IMR-90 (cell line): ENCODE measurements at regions not wholly inside any gene's neighbourhood (a gene's known extent, or its start where the extent isn't known, plus 50 kb on each side); places are given as distances from the start of the nearest gene placed in this dataset.

Source experiments
- ATAC-seq: fragments of 200-7000 bp; cut with Tn5 transposase; 2 replicates; pipeline ENCODE4 v1.9.1; 2020; ENCODE audit warnings: low read depth, mild to moderate bottlenecking, moderate library complexity
- BruUV-seq: library from RNA; stranded (reverse); fragments of 400-500 nt; replicated peaks from 2 replicates; lab custom pipeline; 2021; lab: Mats Ljungman, UMichigan
- CTCF ChIA-PET: fragments of 300-600 bp; formaldehyde crosslinking; extraction: SDS; loops from one replicate; lab custom pipeline; 2021; ENCODE audit warnings: antibody characterized with exemption; lab: Yijun Ruan, JAX
- POLR2A ChIA-PET: fragments of 300-600 bp; sonication (Branson Sonifier 250); formaldehyde crosslinking; loops from one replicate; lab custom pipeline; 2022; ENCODE audit warnings: antibody characterized with exemption; ENCODE audit not compliant: unreplicated experiment; lab: Charles Lee
- DNase-seq: peaks from one replicate; pipeline ENCODE4 v3.0.0; 2013
- H2AFZ ChIP-seq: replicated peaks from 2 replicates; pipeline ENCODE3; 2013; ENCODE audit warnings: low read length, mild to moderate bottlenecking; ENCODE audit not compliant: poor library complexity
- H2AK5ac ChIP-seq: 2 replicates; pipeline ENCODE4 v1.6.1; 2013; ENCODE audit warnings: low read depth, low read length, inconsistent platforms
- H2AK9ac ChIP-seq: replicated peaks from 2 replicates; pipeline ENCODE3; 2013; ENCODE audit warnings: mild to moderate bottlenecking, low read depth, low read length, moderate library complexity; ENCODE audit not compliant: poor library complexity
- H2BK120ac ChIP-seq: 2 replicates; pipeline ENCODE4 v1.6.1; 2013; ENCODE audit warnings: low read depth, low read length, inconsistent platforms
- H2BK15ac ChIP-seq: 3 replicates; pipeline ENCODE4 v1.6.1; 2013; ENCODE audit warnings: low read depth, low read length, inconsistent platforms
- H2BK20ac ChIP-seq: 2 replicates; pipeline ENCODE4 v1.6.1; 2013; ENCODE audit warnings: low read depth, mild to moderate bottlenecking, inconsistent platforms, low read length, moderate library complexity
- H2BK5ac ChIP-seq: 2 replicates; pipeline ENCODE4 v1.6.1; 2013; ENCODE audit warnings: mild to moderate bottlenecking, low read depth, low read length, inconsistent platforms; ENCODE audit not compliant: poor library complexity, severe bottlenecking
- H3K14ac ChIP-seq: replicated peaks from 2 replicates; pipeline ENCODE4 v1.6.1; 2013; ENCODE audit warnings: low read depth, low read length, inconsistent platforms
- H3K18ac ChIP-seq: 2 replicates; pipeline ENCODE4 v1.6.1; 2013; ENCODE audit warnings: low read depth, low read length, control low read depth
- H3K23ac ChIP-seq: 2 replicates; pipeline ENCODE4 v1.6.1; 2013; ENCODE audit warnings: low read depth, low read length, inconsistent platforms
- H3K27ac ChIP-seq: 2 replicates; pipeline ENCODE4 v1.5.1; 2013; ENCODE audit warnings: mild to moderate bottlenecking, control low read depth, low read length; ENCODE audit not compliant: insufficient read depth
- H3K27me3 ChIP-seq: 2 replicates; pipeline ENCODE4 v1.6.1; 2013; ENCODE audit warnings: low read length; ENCODE audit not compliant: control insufficient read depth, insufficient read depth
- H3K36me3 ChIP-seq: 2 replicates; pipeline ENCODE4 v1.6.1; 2013; ENCODE audit warnings: low read length, mixed read lengths; ENCODE audit not compliant: control insufficient read depth, insufficient read depth
- H3K4ac ChIP-seq: 2 replicates; pipeline ENCODE4 v1.6.1; 2013; ENCODE audit warnings: low read depth, low read length, inconsistent platforms
- H3K4me1 ChIP-seq: 2 replicates; pipeline ENCODE4 v1.6.1; 2013; ENCODE audit warnings: low read length, mixed read lengths; ENCODE audit not compliant: control insufficient read depth, insufficient read depth
- H3K4me2 ChIP-seq: 2 replicates; pipeline ENCODE4 v1.6.1; 2013; ENCODE audit warnings: low read depth, mild to moderate bottlenecking, control low read depth, low read length, moderate library complexity
- H3K4me3 ChIP-seq: 2 replicates; pipeline ENCODE4 v1.5.1; 2013; ENCODE audit warnings: low read depth, mild to moderate bottlenecking, control low read depth, low read length, moderate library complexity; ENCODE audit not compliant: insufficient read depth
- H3K56ac ChIP-seq: 2 replicates; pipeline ENCODE4 v1.6.1; 2013; ENCODE audit warnings: low read length, inconsistent platforms; ENCODE audit not compliant: insufficient read depth; ENCODE audit errors: extremely low read depth
- H3K79me1 ChIP-seq, 2 experiments: 2 replicates each; pipeline ENCODE4 v1.6.1; 2013; ENCODE audit warnings: low read length in 2 of 2, inconsistent platforms in 1 of 2, low read depth in 1 of 2
- H3K9ac ChIP-seq: 2 replicates; pipeline ENCODE4 v1.6.1; 2013; ENCODE audit warnings: low read depth, low read length, control low read depth
- H3K9me1 ChIP-seq: 2 replicates; pipeline ENCODE4 v1.6.1; 2013; ENCODE audit warnings: low read length, inconsistent platforms; ENCODE audit not compliant: insufficient read depth
- H3K9me3 ChIP-seq: 2 replicates; pipeline ENCODE4 v1.6.1; 2013; ENCODE audit warnings: low read length; ENCODE audit not compliant: control insufficient read depth, insufficient read depth
- H4K20me1 ChIP-seq: 2 replicates; pipeline ENCODE4 v1.6.1; 2013; ENCODE audit warnings: low read length, inconsistent platforms; ENCODE audit not compliant: insufficient read depth
- H4K5ac ChIP-seq: 2 replicates; pipeline ENCODE4 v1.6.1; 2013; ENCODE audit warnings: mild to moderate bottlenecking, low read depth, low read length, control low read depth
- H4K8ac ChIP-seq, 2 experiments: 2 replicates each; pipeline ENCODE4 v1.6.1; 2013; ENCODE audit warnings: low read depth in 2 of 2, low read length in 2 of 2, control low read depth in 1 of 2, inconsistent platforms in 1 of 2
- H4K91ac ChIP-seq: 2 replicates; pipeline ENCODE4 v1.6.1; 2013; ENCODE audit warnings: low read depth, low read length, inconsistent platforms; ENCODE audit not compliant: insufficient read depth
- BHLHE40 ChIP-seq: fragments of 150-350 bp; IDR thresholded peaks from 2 replicates; pipeline ENCODE4 v1.6.1; 2016; ENCODE audit warnings: mild to moderate bottlenecking, low read depth, low read length
- CEBPB ChIP-seq: IDR thresholded peaks from 2 replicates; pipeline ENCODE4 v1.6.1; 2012; ENCODE audit warnings: low read depth, low read length, improper control_type of control experiment
- CHD1 ChIP-seq: IDR thresholded peaks from 2 replicates; pipeline ENCODE4 v1.6.1; 2012; ENCODE audit warnings: low read depth, low read length, improper control_type of control experiment
- CTCF ChIP-seq: conservative IDR thresholded peaks from 2 replicates; pipeline ENCODE4 v1.5.1; 2012; ENCODE audit warnings: mild to moderate bottlenecking, low read depth, low read length, improper control_type of control experiment
- ELK1 ChIP-seq: fragments of 150-350 bp; IDR thresholded peaks from 2 replicates; pipeline ENCODE4 v1.6.1; 2016; ENCODE audit warnings: low read depth, mild to moderate bottlenecking, low read length, moderate library complexity, borderline replicate concordance
- FOS ChIP-seq: fragments of 150-350 bp; IDR thresholded peaks from 2 replicates; pipeline ENCODE4 v1.6.1; 2016; ENCODE audit warnings: low read depth, low read length
- MAFK ChIP-seq: IDR thresholded peaks from 2 replicates; pipeline ENCODE4 v1.6.1; 2012; ENCODE audit warnings: low read depth, low read length, improper control_type of control experiment
- MAZ ChIP-seq: IDR thresholded peaks from 2 replicates; pipeline ENCODE4 v1.6.1; 2012; ENCODE audit warnings: low read depth, mild to moderate bottlenecking, low read length, improper control_type of control experiment, moderate library complexity, borderline replicate concordance
- MXI1 ChIP-seq: IDR thresholded peaks from 2 replicates; pipeline ENCODE4 v1.6.1; 2012; ENCODE audit warnings: low read depth, mild to moderate bottlenecking, low read length, moderate library complexity, borderline replicate concordance
- NFE2L2 ChIP-seq: fragments of 150-350 bp; IDR thresholded peaks from 2 replicates; pipeline ENCODE4 v1.6.1; 2016; ENCODE audit warnings: low read depth, mild to moderate bottlenecking, low read length
- POLR2A ChIP-seq: IDR thresholded peaks from 2 replicates; pipeline ENCODE4 v1.6.1; 2012; ENCODE audit warnings: mild to moderate bottlenecking, low read depth, low read length
- RAD21 ChIP-seq: IDR thresholded peaks from 2 replicates; pipeline ENCODE4 v1.6.1; 2012; ENCODE audit warnings: low read length, improper control_type of control experiment
- RCOR1 ChIP-seq: IDR thresholded peaks from 2 replicates; pipeline ENCODE4 v1.6.1; 2012; ENCODE audit warnings: mild to moderate bottlenecking, low read length, improper control_type of control experiment; ENCODE audit not compliant: insufficient replicate concordance
- RFX5 ChIP-seq: IDR thresholded peaks from 2 replicates; pipeline ENCODE4 v1.8.0; 2012; ENCODE audit warnings: low read depth, mild to moderate bottlenecking, low read length, moderate library complexity
- SMC3 ChIP-seq: fragments of 150-350 bp; IDR thresholded peaks from 2 replicates; pipeline ENCODE4 v1.6.1; 2016; ENCODE audit warnings: low read depth, mild to moderate bottlenecking, antibody characterized with exemption, low read length, moderate library complexity
- USF2 ChIP-seq: fragments of 150-350 bp; IDR thresholded peaks from 2 replicates; pipeline ENCODE4 v1.6.1; 2017; ENCODE audit warnings: mild to moderate bottlenecking, antibody characterized with exemption, low read length, low read depth
- WGBS, 2 experiments: methylation state at CpG; one replicate each; pipeline versions ENCODE4 v1.1.5 to v1.1.7; 2013; ENCODE audit warnings: missing lambda C conversion rate in 2 of 2; ENCODE audit not compliant: insufficient read length in 1 of 2; ENCODE audit errors: extremely low coverage in 2 of 2; 5-methylcytosine and 5-hydroxymethylcytosine counted together
- dilution Hi-C: fragments of 300-500 bp; cut with HindIII; formaldehyde crosslinking; loops from one replicate; pipeline ENCODE4 v1.14.3; 2018; ENCODE audit warnings: low sequenced_read_pairs; ENCODE audit not compliant: unreplicated experiment
- in situ Hi-C: fragments of 300-500 bp; cut with MboI; formaldehyde crosslinking; loops from 3 replicates; pipeline ENCODE4 v1.14.3; 2019; ENCODE audit warnings: low sequenced_read_pairs, inconsistent platforms, mixed read lengths
- intact Hi-C: fragments of 100-400 bp; cut with micrococcal nuclease; formaldehyde crosslinking; loops from 2 replicates; pipeline ENCODE4 v1.10.0; 2022

- Histone ChIP-seq H3K18ac (no peak overlapping the region), H2BK5ac (no peak overlapping the region), H3K23ac (no peak overlapping the region), H3K27me3 (peaks cover 6% of the 10 kb centered on the region), H4K91ac (no peak overlapping the region), H4K5ac (no peak overlapping the region), H3K4me1 (no peaks in the 10 kb centered on the region), H2BK120ac (no peak overlapping the region), H2BK20ac (no peak overlapping the region), H3K4me2 (no peak overlapping the region), H3K4ac (no peak overlapping the region), H3K79me1 (no peaks in the 10 kb centered on the region), H4K20me1 (no peaks in the 10 kb centered on the region), H3K36me3 (no peaks in the 10 kb centered on the region), H3K14ac (no peak overlapping the region), H2AFZ (no peak overlapping the region), H3K9ac (no peak overlapping the region), H4K8ac (no peak overlapping the region), H2BK15ac (no peak overlapping the region), H3K4me3 (no peak overlapping the region), H3K27ac (no peak overlapping the region), H2AK9ac (no peak overlapping the region), H2AK5ac (no peak overlapping the region), H3K9me3 (no peaks in the 10 kb centered on the region), H3K56ac (no peak overlapping the region), H3K9me1 (no peaks in the 10 kb centered on the region)
- POLR2A ChIA-PET: interaction anchor here (0.6 kb wide), 1 partner anchor 859 kb away, joined by 3 read pairs; no protein-coding TSS in a partner anchor
- intact Hi-C loops (no loop called here), dilution Hi-C loops (no loop called here), in situ Hi-C loops (loop anchor here (5.0 kb wide), 1 partner anchor 628 kb away; no protein-coding TSS in a partner anchor)
- no peak for ATAC-seq
- CTCF ChIA-PET: no interaction called here
- DNase-seq: no peak
- no CpG with 5 or more reads among the region's 5 CpGs for WGBS, 2 experiments
- no peak for TF ChIP-seq RCOR1
- TF ChIP-seq NFE2L2: no peak
- TF ChIP-seq SMC3: no peak
- TF ChIP-seq CHD1: no peak
- TF ChIP-seq CEBPB: no peak
- TF ChIP-seq RAD21: no peak
- no peak for TF ChIP-seq CTCF
- TF ChIP-seq MAZ: no peak
- no peak for TF ChIP-seq USF2
- no peak for TF ChIP-seq FOS
- TF ChIP-seq RFX5: no peak
- no peak for TF ChIP-seq MXI1
- TF ChIP-seq POLR2A: no peak
- TF ChIP-seq ELK1: no peak
- TF ChIP-seq BHLHE40: no peak
- TF ChIP-seq MAFK: no peak
- no TSS peak for BruUV-seq
Observed at GRCh38 chr14:37870170-37870569, 274.7 kb downstream of the TTC6 start.
